ENCODE measurements at regions not wholly inside any gene's neighbourhood (a gene's known extent, or its start where the extent isn't known, plus 50 kb on each side); places are given as distances from the start of the nearest gene placed in this dataset.

DNA sequence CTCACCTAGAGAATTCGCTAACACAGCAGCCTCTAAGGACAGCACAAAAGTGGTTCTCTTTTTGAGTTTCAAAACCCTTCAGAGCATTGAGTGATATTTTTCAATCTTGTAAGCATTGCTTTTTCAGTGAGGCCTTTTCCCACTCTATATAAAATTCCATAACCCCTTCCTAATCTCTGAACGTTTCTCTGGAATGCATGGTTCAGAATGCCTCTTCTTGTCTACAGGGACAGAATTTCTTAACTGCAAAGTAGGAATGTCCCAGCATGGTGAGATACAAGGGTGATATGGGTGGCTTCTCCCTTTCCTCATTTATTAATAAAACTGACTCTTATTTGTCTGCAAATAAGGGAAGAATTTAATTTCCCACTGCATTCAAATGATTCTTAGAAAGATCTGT lies 377.9 kb downstream of the LTN1 start:
- intact Hi-C loops (cut with micrococcal nuclease) = no loop called here
- Mint-ChIP-seq H3K4me3 (no peak overlapping the region), H3K4me1 (peaks cover 0 to 3% (median 0%) of the 10 kb centered on the region in 7 donors), H3K36me3 (peaks cover 3 to 24% (median 15%) of the 10 kb centered on the region in 5 donors), H3K27ac (no peak overlapping the region), H3K9me3 (peaks cover 0 to 6% (median 2%) of the 10 kb centered on the region in 11 donors), H3K27me3 (no peaks in the 10 kb centered on the region)
- Histone ChIP-seq H3K36me3 (ENCODE audit: control insufficient read depth in 2 of 3, insufficient read depth in 3 of 3, low read length in 3 of 3) (no peaks in the 10 kb centered on the region), H3K4me3 (ENCODE audit: low read length) (no peak overlapping the region), H3K27me3 (ENCODE audit: control insufficient read depth in 2 of 2, insufficient read depth in 2 of 2, low read length in 2 of 2) (no peaks in the 10 kb centered on the region), H3K4me1 (ENCODE audit: control insufficient read depth in 2 of 2, insufficient read depth in 2 of 2, low read length in 2 of 2) (no peaks in the 10 kb centered on the region), H3K9me3 (ENCODE audit: control insufficient read depth in 2 of 3, low read length in 3 of 3) (no peaks in the 10 kb centered on the region), H3K27ac (ENCODE audit: low read depth, low read length) (no peak overlapping the region)
- DNase-seq = no peak
- ChIA-PET CTCF (no interaction called here), POLR2A (no interaction called here)
- ATAC-seq = no peak

DNA sequence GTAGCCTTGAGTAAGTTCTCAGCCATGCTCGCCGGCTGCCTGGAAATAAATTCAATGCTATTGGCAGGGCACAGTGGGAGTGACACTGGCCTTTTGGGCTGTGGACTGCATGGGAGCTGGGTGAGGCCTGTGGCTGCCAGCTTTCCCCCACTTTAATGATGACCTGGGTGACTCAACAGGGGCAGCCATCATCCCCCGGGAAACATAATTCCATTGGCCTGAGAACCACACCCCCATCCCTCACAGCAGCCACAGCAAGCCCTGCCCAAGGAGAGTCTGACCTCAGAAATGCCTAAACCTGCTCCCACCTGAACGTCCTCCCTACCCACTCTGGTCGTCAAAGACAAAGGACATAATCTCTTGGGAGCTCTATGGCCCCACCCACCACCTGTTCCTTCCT lies 384.0 kb downstream of the LTN1 start:
- ATAC-seq = no peak
- Histone ChIP-seq H3K4me1 (ENCODE audit: control insufficient read depth in 2 of 2, insufficient read depth in 2 of 2, low read length in 2 of 2) (peaks cover 14 to 15% of the 10 kb centered on the region in 2 donors), H3K9me3 (ENCODE audit: control insufficient read depth in 2 of 3, low read length in 3 of 3) (no peaks in the 10 kb centered on the region), H3K4me3 (ENCODE audit: low read length) (no peak overlapping the region), H3K27me3 (ENCODE audit: control insufficient read depth in 2 of 2, insufficient read depth in 2 of 2, low read length in 2 of 2) (no peaks in the 10 kb centered on the region), H3K27ac (ENCODE audit: low read depth, low read length) (no peak overlapping the region), H3K36me3 (ENCODE audit: control insufficient read depth in 2 of 3, insufficient read depth in 3 of 3, low read length in 3 of 3) (no peaks in the 10 kb centered on the region)
- Mint-ChIP-seq H3K4me1 (peaks cover 13 to 37% (median 29%) of the 10 kb centered on the region in 7 donors), H3K4me3 (no peak overlapping the region), H3K9me3 (peaks cover 0 to 19% (median 11%) of the 10 kb centered on the region in 11 donors), H3K36me3 (peaks cover 9 to 33% (median 28%) of the 10 kb centered on the region in 5 donors), H3K27ac (no peak overlapping the region), H3K27me3 (no peaks in the 10 kb centered on the region)
- DNase-seq = no peak
- ChIA-PET CTCF (no interaction called here), POLR2A (no interaction called here)
- intact Hi-C loops (cut with micrococcal nuclease) = loop anchor here in 1 of 2 donors (5.0 kb wide), 2 partner anchors 36 to 91 kb away; no protein-coding TSS in a partner anchor

DNA sequence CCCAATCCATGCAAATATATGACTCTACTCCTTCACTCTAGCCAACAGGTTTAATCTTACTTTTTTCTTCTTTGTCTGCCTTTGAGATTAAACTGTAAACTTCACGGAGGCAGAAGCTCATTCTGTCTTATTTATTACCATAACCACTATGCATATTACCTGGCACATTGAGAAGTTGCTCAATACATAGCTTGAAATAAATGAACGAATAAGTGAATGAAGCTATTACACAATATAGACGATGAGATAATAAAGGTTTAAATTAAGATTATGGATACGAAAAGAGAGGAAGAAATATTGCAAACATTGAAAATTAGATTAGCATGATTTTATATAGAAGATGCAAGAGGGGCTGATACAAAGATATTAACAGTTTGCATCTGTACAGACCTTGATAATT lies 385.1 kb downstream of the LTN1 start:
- Histone ChIP-seq H3K36me3 (ENCODE audit: control insufficient read depth in 2 of 3, insufficient read depth in 3 of 3, low read length in 3 of 3) (no peaks in the 10 kb centered on the region), H3K9me3 (ENCODE audit: control insufficient read depth in 2 of 3, low read length in 3 of 3) (no peaks in the 10 kb centered on the region), H3K27ac (ENCODE audit: low read depth, low read length) (no peak overlapping the region), H3K4me1 (ENCODE audit: control insufficient read depth in 2 of 2, insufficient read depth in 2 of 2, low read length in 2 of 2) (peaks cover 14 to 15% of the 10 kb centered on the region in 2 donors), H3K27me3 (ENCODE audit: control insufficient read depth in 2 of 2, insufficient read depth in 2 of 2, low read length in 2 of 2) (no peaks in the 10 kb centered on the region), H3K4me3 (ENCODE audit: low read length) (no peak overlapping the region)
- peaks cover 0 to 22% (median 11%) of the 10 kb centered on the region in 11 donors for H3K9me3 Mint-ChIP-seq
- H3K4me1 Mint-ChIP-seq = peaks cover 14 to 45% (median 31%) of the 10 kb centered on the region in 7 donors
- no peak overlapping the region for H3K4me3 Mint-ChIP-seq
- intact Hi-C loops (cut with micrococcal nuclease) = loop anchor here in 1 of 2 donors (5.0 kb wide), 2 partner anchors 35 to 90 kb away; no protein-coding TSS in a partner anchor
- no peaks in the 10 kb centered on the region for H3K27me3 Mint-ChIP-seq
- ChIA-PET CTCF (no interaction called here), POLR2A (no interaction called here)
- H3K36me3 Mint-ChIP-seq = peaks cover 9 to 40% (median 32%) of the 10 kb centered on the region in 5 donors
- DNase-seq = no peak
- no peak for ATAC-seq
- no peak overlapping the region for H3K27ac Mint-ChIP-seq

DNA sequence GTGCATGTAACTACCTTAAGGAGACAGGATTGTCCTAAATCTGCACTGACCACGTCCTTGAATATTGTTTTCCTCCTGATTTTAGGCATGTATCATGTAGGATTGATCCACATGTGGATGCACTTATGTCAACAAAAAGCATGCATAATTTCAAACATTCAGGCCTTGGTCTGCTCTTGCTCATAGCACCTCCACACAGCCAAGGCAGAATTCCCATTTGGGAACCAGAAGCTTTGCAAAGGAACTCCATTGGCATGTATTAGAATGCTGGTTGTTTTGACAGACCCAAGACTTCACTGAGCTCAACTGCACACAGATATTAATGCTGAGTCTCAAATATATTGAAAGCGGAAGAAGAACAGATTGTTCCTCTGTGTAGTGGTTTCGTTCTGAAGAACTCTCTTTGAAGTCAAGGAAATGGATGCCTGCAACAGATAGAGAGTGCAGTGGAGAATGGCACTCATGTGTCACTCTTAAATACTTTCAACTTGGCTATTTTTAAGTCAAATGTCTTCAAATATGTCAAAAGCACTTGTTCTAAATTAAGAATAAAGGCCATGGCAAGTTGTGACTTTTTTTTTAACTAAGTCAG lies 387.6 kb downstream of the LTN1 start:
- Mint-ChIP-seq H3K9me3 (peaks cover 11 to 29% (median 18%) of the 10 kb centered on the region in 11 donors), H3K36me3 (peaks cover 17 to 48% (median 33%) of the 10 kb centered on the region in 5 donors), H3K27ac (peak overlapping the region in 7 of 9 donors; percentile 0 to 73 (median 51)), H3K27me3 (no peaks in the 10 kb centered on the region), H3K4me3 (peak overlapping the region; percentile 35 to 79 (median 68)), H3K4me1 (peaks cover 14 to 45% (median 31%) of the 10 kb centered on the region in 7 donors)
- Histone ChIP-seq H3K36me3 (ENCODE audit: control insufficient read depth in 2 of 3, insufficient read depth in 3 of 3, low read length in 3 of 3) (no peaks in the 10 kb centered on the region), H3K27ac (ENCODE audit: low read depth, low read length) (no peak overlapping the region), H3K27me3 (ENCODE audit: control insufficient read depth in 2 of 2, insufficient read depth in 2 of 2, low read length in 2 of 2) (no peaks in the 10 kb centered on the region), H3K4me3 (ENCODE audit: low read length) (no peak overlapping the region), H3K9me3 (ENCODE audit: control insufficient read depth in 2 of 3, low read length in 3 of 3) (peaks cover 0 to 10% (median 0%) of the 10 kb centered on the region in 3 experiments), H3K4me1 (ENCODE audit: control insufficient read depth in 2 of 2, insufficient read depth in 2 of 2, low read length in 2 of 2) (peaks cover 14 to 15% of the 10 kb centered on the region in 2 donors)
- ATAC-seq (peak; percentile 96), DNase-seq (peak in 7 of 9 donors; percentile 18 to 69 (median 64))
- CTCF ChIA-PET = no interaction called here
- intact Hi-C loops (cut with micrococcal nuclease) = loop anchor here in 1 of 2 donors (5.0 kb wide), 2 partner anchors 33 to 88 kb away; no protein-coding TSS in a partner anchor
- POLR2A ChIA-PET = no interaction called here

- Histone ChIP-seq H3K4me3 (ENCODE audit: low read length) (no peak overlapping the region), H3K27me3 (ENCODE audit: control insufficient read depth in 2 of 2, insufficient read depth in 2 of 2, low read length in 2 of 2) (no peaks in the 10 kb centered on the region), H3K27ac (ENCODE audit: low read depth, low read length) (no peak overlapping the region), H3K4me1 (ENCODE audit: control insufficient read depth in 2 of 2, insufficient read depth in 2 of 2, low read length in 2 of 2) (peaks cover 14 to 15% of the 10 kb centered on the region in 2 donors), H3K9me3 (ENCODE audit: control insufficient read depth in 2 of 3, low read length in 3 of 3) (peaks cover 0 to 15% (median 0%) of the 10 kb centered on the region in 3 experiments), H3K36me3 (ENCODE audit: control insufficient read depth in 2 of 3, insufficient read depth in 3 of 3, low read length in 3 of 3) (no peaks in the 10 kb centered on the region)
- intact Hi-C loops (cut with micrococcal nuclease) = no loop called here
- Mint-ChIP-seq H3K4me3 (no peak overlapping the region), H3K4me1 (peaks cover 14 to 40% (median 24%) of the 10 kb centered on the region in 7 donors), H3K27ac (no peak overlapping the region), H3K9me3 (peaks cover 7 to 42% (median 28%) of the 10 kb centered on the region in 11 donors), H3K36me3 (peaks cover 19 to 53% (median 36%) of the 10 kb centered on the region in 5 donors), H3K27me3 (no peaks in the 10 kb centered on the region)
- ATAC-seq = no peak
- ChIA-PET POLR2A (no interaction called here), CTCF (interaction anchor here (0.6 to 0.8 kb wide), 2 partner anchors 22 to 52 kb away, joined by 3 read pairs; no protein-coding TSS in a partner anchor)
- DNase-seq = no peak
These were observed 390.1 kb downstream of the LTN1 start for GRCh38 chr21:28602546-28602945.

GRCh38 chr21:28598214-28598613 lies 394.5 kb downstream of the LTN1 start:
- no peak overlapping the region for H3K27ac ChIP-seq (ENCODE audit: low read depth, low read length)
- Mint-ChIP-seq H3K27me3 (no peaks in the 10 kb centered on the region), H3K36me3 (peaks cover 23 to 49% (median 38%) of the 10 kb centered on the region in 5 donors), H3K4me1 (peaks cover 0 to 6% (median 0%) of the 10 kb centered on the region in 7 donors), H3K9me3 (peaks cover 7 to 42% (median 31%) of the 10 kb centered on the region in 11 donors), H3K4me3 (no peak overlapping the region), H3K27ac (no peak overlapping the region)
- no peaks in the 10 kb centered on the region for H3K36me3 ChIP-seq (ENCODE audit: control insufficient read depth in 2 of 3, insufficient read depth in 3 of 3, low read length in 3 of 3)
- CTCF ChIA-PET = no interaction called here
- no peaks in the 10 kb centered on the region for H3K27me3 ChIP-seq (ENCODE audit: control insufficient read depth in 2 of 2, insufficient read depth in 2 of 2, low read length in 2 of 2)
- intact Hi-C loops (cut with micrococcal nuclease) = no loop called here
- H3K9me3 ChIP-seq (ENCODE audit: control insufficient read depth in 2 of 3, low read length in 3 of 3) = peaks cover 0 to 15% (median 0%) of the 10 kb centered on the region in 3 experiments
- POLR2A ChIA-PET = no interaction called here
- ATAC-seq (no peak), DNase-seq (no peak)
- no peak overlapping the region for H3K4me3 ChIP-seq (ENCODE audit: low read length)
- no peaks in the 10 kb centered on the region for H3K4me1 ChIP-seq (ENCODE audit: control insufficient read depth in 2 of 2, insufficient read depth in 2 of 2, low read length in 2 of 2)
